ENCODE measurements at regions not wholly inside any gene's neighbourhood (a gene's known extent, or its start where the extent isn't known, plus 50 kb on each side); places are given as distances from the start of the nearest gene placed in this dataset.
"Not testable (repeated sequence)": the region's sequence is repeated elsewhere in the genome, so short reads cannot be mapped to it uniquely, and the experiment has no call there.

GRCh38 chr5:2569176-2569575 is 182.3 kb downstream of the IRX2 start:
- no peak for DNase-seq

- no peak for DNase-seq
These were observed 185.2 kb downstream of the IRX2 start for GRCh38 chr5:2566284-2566683.

DNA sequence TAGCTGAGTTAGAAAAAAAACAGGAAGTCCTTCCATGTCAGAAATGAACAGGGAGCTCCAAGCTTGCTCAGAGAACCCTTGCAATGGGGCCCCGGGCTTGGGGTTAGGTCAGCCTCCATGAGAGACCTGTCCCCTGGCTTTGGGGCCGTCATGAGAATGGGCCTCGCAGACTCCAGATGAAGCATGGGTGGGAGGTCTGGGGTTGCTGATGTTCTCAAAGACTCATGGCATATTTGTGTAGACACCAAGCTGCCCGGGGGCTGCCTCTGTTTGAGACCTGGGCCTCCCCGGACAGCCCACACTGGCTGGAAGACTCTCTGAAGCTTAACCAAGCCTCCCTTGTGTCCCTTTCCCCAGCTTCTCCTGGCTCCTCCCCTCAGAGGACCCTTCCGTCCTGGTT is 186.3 kb downstream of the IRX2 start:
- DNase-seq: no peak

DNA sequence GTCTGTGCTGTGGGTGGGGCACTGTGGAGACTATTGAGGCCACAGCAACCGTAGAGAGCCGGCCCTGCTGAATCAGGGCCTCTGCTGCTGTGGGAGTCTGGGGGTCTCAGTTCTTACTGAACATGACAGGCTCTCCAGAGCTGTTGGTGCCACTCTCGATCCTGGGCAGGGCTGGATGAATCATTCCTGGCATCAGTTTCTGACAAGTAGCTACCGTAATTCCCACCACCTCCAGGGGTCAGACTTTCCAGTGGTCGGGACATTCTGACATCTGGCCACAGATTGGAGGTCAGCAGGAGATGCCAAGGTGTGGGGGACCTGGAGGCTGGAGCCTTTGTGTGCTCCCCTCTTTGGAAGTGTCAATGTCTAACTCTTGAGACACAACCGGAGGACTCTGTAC is 188.4 kb downstream of the IRX2 start:
- DNase-seq: no peak

DNA sequence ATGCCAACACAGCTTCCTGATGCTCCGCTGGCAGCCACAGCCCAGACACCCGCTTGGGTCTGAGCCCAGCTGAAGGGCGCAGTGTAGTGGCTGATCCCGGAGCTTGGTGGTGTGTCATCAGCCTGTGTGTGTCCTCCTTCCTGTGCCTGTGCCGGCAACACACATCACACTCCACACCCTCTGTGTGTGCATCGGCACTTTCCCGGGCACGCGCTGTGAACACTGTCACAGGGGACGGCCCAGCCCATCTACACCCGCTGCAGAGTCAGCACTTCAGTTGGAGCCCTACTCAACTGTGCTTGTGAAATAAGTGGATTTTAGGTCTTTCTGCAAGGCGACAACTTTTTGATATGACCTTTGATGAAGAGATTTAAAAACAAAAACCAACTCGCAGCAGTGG is 189.4 kb downstream of the IRX2 start:
- no peak for DNase-seq

GRCh38 chr5:2560435-2560834 is 191.0 kb downstream of the IRX2 start:
- DNase-seq: no peak

GRCh38 chr5:2557435-2557834 is 194.0 kb downstream of the IRX2 start:
- peak; percentile 10 for DNase-seq

- no peak for DNase-seq
These were observed 195.0 kb downstream of the IRX2 start for GRCh38 chr5:2556375-2556966.

DNA sequence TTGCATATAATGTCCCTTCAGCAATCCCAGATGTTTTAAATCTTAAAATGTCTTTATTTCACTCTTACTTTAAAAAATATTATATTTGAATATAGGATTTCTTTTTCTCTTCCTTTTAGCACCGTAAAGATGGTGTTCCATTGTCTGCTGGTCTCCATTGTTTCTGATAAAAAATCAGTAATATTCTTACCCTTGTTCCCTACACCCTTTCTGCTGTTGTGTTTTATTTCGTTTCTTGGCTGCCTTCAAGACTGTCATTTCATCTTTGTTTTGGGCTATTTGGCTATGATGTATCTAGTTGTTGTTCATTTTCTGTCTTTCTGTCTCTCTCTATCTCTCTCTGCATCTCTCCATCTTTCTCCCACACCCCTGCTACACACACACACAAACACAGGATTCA is 197.9 kb downstream of the IRX2 start:
- DNase-seq: no peak

- peak; percentile 91 for DNase-seq
These were observed 201.0 kb downstream of the IRX2 start for GRCh38 chr5:2550509-2550908.

GRCh38 chr5:2549900-2550299 is 201.6 kb downstream of the IRX2 start:
- DNase-seq: no peak

DNA sequence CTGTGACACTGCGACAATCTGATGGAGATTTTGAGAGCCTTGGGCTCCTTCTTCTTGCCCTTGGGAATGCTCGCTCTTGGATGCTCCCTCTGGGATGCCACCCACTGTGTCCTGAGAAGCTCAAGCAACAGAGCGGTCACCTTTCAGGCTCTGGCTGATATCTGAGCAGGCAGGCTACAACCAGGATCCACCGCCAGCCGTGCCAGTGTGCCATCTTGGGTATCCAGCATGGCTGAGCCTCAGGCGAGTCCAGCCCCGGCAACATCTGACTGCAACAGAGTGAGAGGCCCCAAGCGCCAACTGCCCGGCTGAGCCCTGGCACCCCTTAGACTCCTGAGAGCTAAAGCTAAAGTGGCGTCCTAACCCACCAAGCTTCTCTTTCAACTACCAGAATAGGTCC is 202.1 kb downstream of the IRX2 start:
- DNase-seq: no peak

GRCh38 chr5:2546938-2547337 is 204.5 kb downstream of the IRX2 start:
- no peak for DNase-seq

- DNase-seq: no peak
These were observed 207.5 kb downstream of the IRX2 start for GRCh38 chr5:2544003-2544402.

DNA sequence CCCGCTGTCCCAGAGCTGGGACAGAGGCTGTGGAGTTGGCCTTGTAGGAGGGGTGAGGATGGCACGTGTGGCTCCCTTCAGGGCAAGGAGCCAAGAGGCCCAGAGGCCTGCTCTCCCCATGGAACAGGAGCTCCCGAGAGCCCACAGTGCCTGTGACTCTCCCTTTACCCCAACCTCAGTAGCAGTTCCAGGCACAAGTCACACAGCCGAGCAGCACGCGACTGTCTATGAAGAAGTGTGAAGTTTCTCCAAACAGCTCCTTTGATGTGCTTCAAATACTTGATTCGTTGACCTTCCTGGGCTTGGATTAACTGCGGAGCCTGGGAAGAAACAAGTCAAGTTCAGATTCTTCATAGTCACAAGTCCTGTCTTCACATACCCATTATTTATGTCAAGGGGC is 208.7 kb downstream of the IRX2 start:
- DNase-seq: no peak

- no peak for DNase-seq
These were observed 209.5 kb downstream of the IRX2 start for GRCh38 chr5:2542026-2542425.

- DNase-seq: no peak
These were observed 213.3 kb downstream of the IRX2 start for GRCh38 chr5:2538169-2538568.

GRCh38 chr5:2537378-2538145 is 213.9 kb downstream of the IRX2 start:
- no peak for DNase-seq

DNA sequence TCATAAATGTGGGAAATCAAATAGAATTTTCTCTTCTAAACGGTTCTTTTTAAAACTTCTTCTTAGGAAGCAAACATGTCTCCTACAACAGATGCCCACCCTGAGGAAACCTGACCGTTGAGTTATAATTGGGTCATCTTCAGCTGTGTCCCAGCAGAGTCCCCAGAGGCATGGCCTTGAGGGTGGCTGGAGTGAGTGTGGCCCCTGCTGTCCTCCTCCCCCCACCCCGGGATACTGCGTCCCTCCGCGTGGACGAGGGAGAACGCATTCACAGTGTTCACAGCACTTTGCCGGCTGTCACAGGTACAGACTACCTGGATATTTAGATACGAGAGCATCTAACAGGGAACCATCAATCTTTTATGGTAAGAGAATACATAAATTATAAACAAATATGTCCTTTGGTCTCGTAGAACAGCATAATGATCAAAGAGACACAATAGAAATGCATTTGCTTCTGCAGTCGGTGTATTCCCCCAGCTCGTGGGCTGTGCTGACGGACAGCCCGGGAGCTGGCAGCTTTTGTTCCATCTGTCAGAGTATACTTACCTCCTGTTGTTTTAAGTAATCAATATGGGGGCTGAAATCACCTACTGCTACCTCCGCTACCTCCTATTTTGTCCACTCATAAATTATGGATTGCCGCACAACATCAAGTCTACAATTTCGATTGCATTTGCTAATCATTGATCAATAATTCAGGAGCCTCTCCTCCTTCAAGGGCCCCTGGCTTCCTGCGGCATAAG is 214.7 kb downstream of the IRX2 start:
- DNase-seq: no peak

DNA sequence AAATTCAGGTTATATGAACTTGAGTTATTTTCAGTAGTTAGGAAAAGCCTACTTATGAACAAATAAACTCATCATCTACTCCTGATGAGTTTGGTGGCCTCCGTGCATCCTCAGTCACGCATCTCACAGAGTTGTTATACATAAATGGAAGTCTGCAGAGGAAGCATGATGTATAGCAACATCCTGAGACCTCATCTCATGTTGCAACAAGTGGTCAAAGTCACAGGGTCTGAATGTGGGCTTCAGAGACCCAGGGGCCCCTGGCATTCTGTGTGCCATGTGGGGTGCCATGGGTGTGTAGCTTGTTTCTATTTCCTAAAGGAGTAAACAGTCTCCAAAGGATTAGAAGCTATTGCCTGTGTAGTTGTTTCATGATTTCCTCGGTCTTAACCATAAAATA is 216.5 kb downstream of the IRX2 start:
- DNase-seq: no peak

GRCh38 chr5:2534251-2534650 is 217.2 kb downstream of the IRX2 start:
- no peak for DNase-seq

DNA sequence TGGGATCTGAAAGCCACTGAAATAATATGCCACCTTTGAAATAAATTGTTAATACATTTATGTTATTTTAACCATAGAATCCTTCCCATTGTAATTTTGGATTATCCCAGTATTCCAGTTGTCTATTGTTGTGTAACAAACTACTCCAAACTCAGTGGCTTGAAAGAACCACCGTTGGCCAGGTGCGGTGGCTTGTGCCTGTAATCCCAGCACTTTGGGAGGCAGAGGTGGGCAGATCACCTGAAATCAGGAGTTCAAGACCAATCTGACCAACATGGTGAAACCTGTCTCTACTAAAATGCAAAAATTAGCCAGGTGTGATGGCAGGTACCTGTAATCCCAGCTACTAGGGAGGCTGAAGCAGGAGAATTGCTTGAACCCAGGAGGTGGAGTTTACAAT is 217.6 kb downstream of the IRX2 start:
- not testable (repeated sequence) for DNase-seq

- DNase-seq: no peak
These were observed 218.7 kb downstream of the IRX2 start for GRCh38 chr5:2532809-2533208.

GRCh38 chr5:2531318-2531717 is 220.2 kb downstream of the IRX2 start:
- no peak for DNase-seq
